Neural progenitor cell (in vitro differentiated cells): ENCODE measurements at regions not wholly inside any gene's neighbourhood (a gene's known extent, or its start where the extent isn't known, plus 50 kb on each side); places are given as distances from the start of the nearest gene placed in this dataset.

Source experiments
- DNase-seq: peaks from one replicate; pipeline ENCODE4 v3.0.0-alpha.2; 2016; ENCODE audit warnings: low spot score
- H2AFZ ChIP-seq: fragments of 200-600 bp; sonication (generic); replicated peaks from 2 replicates; pipeline ENCODE4 v1.6.1; 2016; ENCODE audit warnings: antibody characterized with exemption
- H3F3A ChIP-seq: fragments of 200-600 bp; sonication (generic); 2 replicates; pipeline ENCODE4 v1.6.1; 2016; ENCODE audit warnings: antibody characterized with exemption, low read depth
- H3K27ac ChIP-seq: fragments of 200-600 bp; sonication (generic); 2 replicates; pipeline ENCODE4 v1.5.1; 2016; ENCODE audit warnings: mild to moderate bottlenecking
- H3K27me3 ChIP-seq: fragments of 200-600 bp; sonication (generic); 2 replicates; pipeline ENCODE4 v1.6.1; 2016; ENCODE audit warnings: mild to moderate bottlenecking, moderate library complexity
- H3K36me3 ChIP-seq: fragments of 200-600 bp; sonication (generic); 2 replicates; pipeline ENCODE4 v1.5.1; 2016
- H3K4me1 ChIP-seq: fragments of 200-600 bp; sonication (generic); 2 replicates; pipeline ENCODE4 v1.6.1; 2016; ENCODE audit warnings: mixed run types
- H3K4me2 ChIP-seq: fragments of 200-600 bp; sonication (generic); 2 replicates; pipeline ENCODE4 v1.6.1; 2016
- H3K4me3 ChIP-seq: fragments of 200-600 bp; sonication (generic); 2 replicates; pipeline ENCODE4 v1.5.1; 2016
- H3K79me2 ChIP-seq: fragments of 200-600 bp; sonication (generic); 2 replicates; pipeline ENCODE4 v1.6.1; 2016; ENCODE audit warnings: low read depth
- H3K9ac ChIP-seq: fragments of 200-600 bp; sonication (generic); 2 replicates; pipeline ENCODE4 v1.6.1; 2016
- H3K9me3 ChIP-seq: fragments of 200-600 bp; sonication (generic); 2 replicates; pipeline ENCODE4 v1.5.1; 2016; ENCODE audit warnings: low read depth
- H4K20me1 ChIP-seq: fragments of 200-600 bp; sonication (generic); 2 replicates; pipeline ENCODE4 v1.6.1; 2016; ENCODE audit warnings: low read depth
- H3K27ac Mint-ChIP-seq: 3 replicates; pipeline ENCODE4 v1.8.0; 2021; ENCODE audit warnings: mixed read lengths
- H3K27me3 Mint-ChIP-seq: 2 replicates; pipeline ENCODE4 v1.8.0; 2022; ENCODE audit warnings: low read depth, mild to moderate bottlenecking, inconsistent platforms, moderate library complexity, mixed read lengths; ENCODE audit not compliant: insufficient read depth
- H3K36me3 Mint-ChIP-seq: 3 replicates; pipeline ENCODE4 v1.8.0; 2021; ENCODE audit warnings: mixed read lengths
- H3K4me1 Mint-ChIP-seq: 3 replicates; pipeline ENCODE4 v1.8.0; 2021; ENCODE audit warnings: mixed read lengths
- H3K4me3 Mint-ChIP-seq: 3 replicates; pipeline ENCODE4 v1.8.0; 2021; ENCODE audit warnings: mild to moderate bottlenecking, moderate library complexity, mixed read lengths
- H3K9me3 Mint-ChIP-seq: 3 replicates; pipeline ENCODE4 v1.8.0; 2020; ENCODE audit warnings: mixed read lengths
- EZH2 ChIP-seq: fragments of 200-600 bp; sonication (generic); IDR thresholded peaks from 2 replicates; pipeline ENCODE4 v1.6.1; 2017; ENCODE audit warnings: antibody characterized with exemption, mild to moderate bottlenecking, moderate library complexity
- EZH2phosphoT487 ChIP-seq: fragments of 200-600 bp; sonication (generic); IDR thresholded peaks from 2 replicates; pipeline ENCODE4 v1.6.1; 2017; ENCODE audit warnings: antibody characterized with exemption
- TF ChIP-seq, protein P1 (sequence below): fragments of 200-600 bp; sonication (generic); IDR thresholded peaks from 2 replicates; pipeline ENCODE4 v1.5.1; 2017; ENCODE audit warnings: antibody characterized with exemption, mild to moderate bottlenecking

DNA sequence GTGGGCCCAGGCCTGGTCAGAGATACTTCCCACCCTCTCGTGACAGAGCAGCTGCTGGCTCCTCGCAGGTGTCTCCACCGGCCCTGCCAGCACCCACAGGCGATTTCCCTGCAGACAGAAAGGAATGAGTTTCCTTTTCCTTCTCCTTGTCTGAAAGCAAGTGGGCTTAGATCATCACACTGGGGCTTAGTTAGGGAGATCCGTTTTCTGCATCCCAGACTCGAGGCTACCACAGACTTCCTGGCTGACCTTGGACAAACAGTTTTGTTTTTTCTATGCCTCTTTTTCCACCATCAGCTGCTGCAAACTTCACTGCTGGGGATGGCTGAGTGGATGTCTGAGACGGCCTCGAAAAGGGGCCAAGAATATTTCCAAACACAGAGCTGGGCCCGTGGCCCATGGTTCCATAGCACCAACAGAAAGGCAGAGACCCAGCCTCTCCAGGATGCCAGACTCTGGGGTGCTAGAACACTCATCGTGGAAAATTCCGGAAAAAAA lies 86.5 kb downstream of the BANF2 start:
- Mint-ChIP-seq H3K4me3 (no peak overlapping the region), H3K27ac (no peak overlapping the region), H3K36me3 (no peaks in the 10 kb centered on the region), H3K9me3 (no peaks in the 10 kb centered on the region), H3K27me3 (peaks cover 4% of the 10 kb centered on the region), H3K4me1 (no peaks in the 10 kb centered on the region)
- H3K4me3 ChIP-seq = no peak overlapping the region
- H3K9ac ChIP-seq = no peak overlapping the region
- H3K27ac ChIP-seq = no peak overlapping the region
- no peak for DNase-seq
- no peaks in the 10 kb centered on the region for H3K79me2 ChIP-seq
- H2AFZ ChIP-seq = no peak overlapping the region
- TF ChIP-seq, protein P1, sequence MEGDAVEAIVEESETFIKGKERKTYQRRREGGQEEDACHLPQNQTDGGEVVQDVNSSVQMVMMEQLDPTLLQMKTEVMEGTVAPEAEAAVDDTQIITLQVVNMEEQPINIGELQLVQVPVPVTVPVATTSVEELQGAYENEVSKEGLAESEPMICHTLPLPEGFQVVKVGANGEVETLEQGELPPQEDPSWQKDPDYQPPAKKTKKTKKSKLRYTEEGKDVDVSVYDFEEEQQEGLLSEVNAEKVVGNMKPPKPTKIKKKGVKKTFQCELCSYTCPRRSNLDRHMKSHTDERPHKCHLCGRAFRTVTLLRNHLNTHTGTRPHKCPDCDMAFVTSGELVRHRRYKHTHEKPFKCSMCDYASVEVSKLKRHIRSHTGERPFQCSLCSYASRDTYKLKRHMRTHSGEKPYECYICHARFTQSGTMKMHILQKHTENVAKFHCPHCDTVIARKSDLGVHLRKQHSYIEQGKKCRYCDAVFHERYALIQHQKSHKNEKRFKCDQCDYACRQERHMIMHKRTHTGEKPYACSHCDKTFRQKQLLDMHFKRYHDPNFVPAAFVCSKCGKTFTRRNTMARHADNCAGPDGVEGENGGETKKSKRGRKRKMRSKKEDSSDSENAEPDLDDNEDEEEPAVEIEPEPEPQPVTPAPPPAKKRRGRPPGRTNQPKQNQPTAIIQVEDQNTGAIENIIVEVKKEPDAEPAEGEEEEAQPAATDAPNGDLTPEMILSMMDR = no peak
- no peak for TF ChIP-seq EZH2phosphoT487
- no peak for TF ChIP-seq EZH2
- H3K4me1 ChIP-seq = no peaks in the 10 kb centered on the region
- H3K9me3 ChIP-seq = no peaks in the 10 kb centered on the region
- H3K27me3 ChIP-seq = no peaks in the 10 kb centered on the region
- no peaks in the 10 kb centered on the region for H3F3A ChIP-seq
- H3K36me3 ChIP-seq = no peaks in the 10 kb centered on the region
- H4K20me1 ChIP-seq = no peaks in the 10 kb centered on the region
- no peak overlapping the region for H3K4me2 ChIP-seq
